ENCODE measurements at regions not wholly inside any gene's neighbourhood (a gene's known extent, or its start where the extent isn't known, plus 50 kb on each side); places are given as distances from the start of the nearest gene placed in this dataset.

- no peak for TF ChIP-seq EZH2 (IDR thresholded peaks at IDR 0.05; ENCODE audit: low read length, unreplicated experiment)
- TF ChIP-seq, protein P1, sequence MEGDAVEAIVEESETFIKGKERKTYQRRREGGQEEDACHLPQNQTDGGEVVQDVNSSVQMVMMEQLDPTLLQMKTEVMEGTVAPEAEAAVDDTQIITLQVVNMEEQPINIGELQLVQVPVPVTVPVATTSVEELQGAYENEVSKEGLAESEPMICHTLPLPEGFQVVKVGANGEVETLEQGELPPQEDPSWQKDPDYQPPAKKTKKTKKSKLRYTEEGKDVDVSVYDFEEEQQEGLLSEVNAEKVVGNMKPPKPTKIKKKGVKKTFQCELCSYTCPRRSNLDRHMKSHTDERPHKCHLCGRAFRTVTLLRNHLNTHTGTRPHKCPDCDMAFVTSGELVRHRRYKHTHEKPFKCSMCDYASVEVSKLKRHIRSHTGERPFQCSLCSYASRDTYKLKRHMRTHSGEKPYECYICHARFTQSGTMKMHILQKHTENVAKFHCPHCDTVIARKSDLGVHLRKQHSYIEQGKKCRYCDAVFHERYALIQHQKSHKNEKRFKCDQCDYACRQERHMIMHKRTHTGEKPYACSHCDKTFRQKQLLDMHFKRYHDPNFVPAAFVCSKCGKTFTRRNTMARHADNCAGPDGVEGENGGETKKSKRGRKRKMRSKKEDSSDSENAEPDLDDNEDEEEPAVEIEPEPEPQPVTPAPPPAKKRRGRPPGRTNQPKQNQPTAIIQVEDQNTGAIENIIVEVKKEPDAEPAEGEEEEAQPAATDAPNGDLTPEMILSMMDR (conservative IDR thresholded peaks at IDR 0.05; ENCODE audit: low read depth, low read length) = no peak
Observed at GRCh38 chr12:115584156-115584555, 693.3 kb downstream of the MED13L start.
